HG03108 (cell line): ENCODE measurements at regions not wholly inside any gene's neighbourhood (a gene's known extent, or its start where the extent isn't known, plus 50 kb on each side); places are given as distances from the start of the nearest gene placed in this dataset.
"Not testable (repeated sequence)": the region's sequence is repeated elsewhere in the genome, so short reads cannot be mapped to it uniquely, and the experiment has no call there.

ENCODE experiments used
- ATAC-seq: cut with Tn5 transposase; IDR thresholded peaks from one replicate; pipeline ENCODE4 v1.9.1; 2021; ENCODE audit warnings: moderate library complexity; ENCODE audit not compliant: unreplicated experiment

GRCh38 chr12:131634037-131634436, 76.9 kb upstream of the SFSWAP start:
- no peak for ATAC-seq

GRCh38 chr12:131635012-131635411, 75.9 kb upstream of the SFSWAP start:
- not testable (repeated sequence) for ATAC-seq

GRCh38 chr12:131635491-131636122, 75.3 kb upstream of the SFSWAP start:
- no peak for ATAC-seq

GRCh38 chr12:131636266-131636665, 74.6 kb upstream of the SFSWAP start:
- ATAC-seq: no peak

- no peak for ATAC-seq
These were observed 73.7 kb upstream of the SFSWAP start for GRCh38 chr12:131636940-131637750.

- ATAC-seq: no peak
These were observed 72.9 kb upstream of the SFSWAP start for GRCh38 chr12:131637986-131638385.

- ATAC-seq: no peak
These were observed 71.5 kb upstream of the SFSWAP start for GRCh38 chr12:131639270-131639940.

GRCh38 chr12:131640525-131640924, 70.4 kb upstream of the SFSWAP start:
- no peak for ATAC-seq

GRCh38 chr12:131641315-131641714, 69.6 kb upstream of the SFSWAP start:
- no peak for ATAC-seq

GRCh38 chr12:131642101-131642540, 68.8 kb upstream of the SFSWAP start:
- ATAC-seq: no peak

- ATAC-seq: no peak
These were observed 68.1 kb upstream of the SFSWAP start for GRCh38 chr12:131642771-131643170.

- no peak for ATAC-seq
These were observed 67.0 kb upstream of the SFSWAP start for GRCh38 chr12:131643631-131644452.

- ATAC-seq: no peak
These were observed 66.4 kb upstream of the SFSWAP start for GRCh38 chr12:131644481-131644880.

- ATAC-seq: not testable (repeated sequence)
These were observed 66.0 kb upstream of the SFSWAP start for GRCh38 chr12:131644917-131645316.

GRCh38 chr12:131645557-131645956, 65.3 kb upstream of the SFSWAP start:
- not testable (repeated sequence) for ATAC-seq

- ATAC-seq: not testable (repeated sequence)
These were observed 64.4 kb upstream of the SFSWAP start for GRCh38 chr12:131646444-131646843.

- no peak for ATAC-seq
These were observed 63.2 kb upstream of the SFSWAP start for GRCh38 chr12:131647667-131648066.

- ATAC-seq: not testable (repeated sequence)
These were observed 55.3 kb upstream of the SFSWAP start for GRCh38 chr12:131655469-131656174.

- not testable (repeated sequence) for ATAC-seq
These were observed 54.1 kb upstream of the SFSWAP start for GRCh38 chr12:131656796-131657195.

- not testable (repeated sequence) for ATAC-seq
These were observed 52.3 kb upstream of the SFSWAP start for GRCh38 chr12:131658605-131659004.
